NCI-H748 (cell line): ENCODE measurements at regions not wholly inside any gene's neighbourhood (a gene's known extent, or its start where the extent isn't known, plus 50 kb on each side); places are given as distances from the start of the nearest gene placed in this dataset.
"Not testable (repeated sequence)": the region's sequence is repeated elsewhere in the genome, so short reads cannot be mapped to it uniquely, and the experiment has no call there.

Experiments
- DNase-seq: peaks from one replicate; lab custom pipeline; 2025; ENCODE audit not compliant: unreplicated experiment; lab: John Stamatoyannopoulos, UW

DNA sequence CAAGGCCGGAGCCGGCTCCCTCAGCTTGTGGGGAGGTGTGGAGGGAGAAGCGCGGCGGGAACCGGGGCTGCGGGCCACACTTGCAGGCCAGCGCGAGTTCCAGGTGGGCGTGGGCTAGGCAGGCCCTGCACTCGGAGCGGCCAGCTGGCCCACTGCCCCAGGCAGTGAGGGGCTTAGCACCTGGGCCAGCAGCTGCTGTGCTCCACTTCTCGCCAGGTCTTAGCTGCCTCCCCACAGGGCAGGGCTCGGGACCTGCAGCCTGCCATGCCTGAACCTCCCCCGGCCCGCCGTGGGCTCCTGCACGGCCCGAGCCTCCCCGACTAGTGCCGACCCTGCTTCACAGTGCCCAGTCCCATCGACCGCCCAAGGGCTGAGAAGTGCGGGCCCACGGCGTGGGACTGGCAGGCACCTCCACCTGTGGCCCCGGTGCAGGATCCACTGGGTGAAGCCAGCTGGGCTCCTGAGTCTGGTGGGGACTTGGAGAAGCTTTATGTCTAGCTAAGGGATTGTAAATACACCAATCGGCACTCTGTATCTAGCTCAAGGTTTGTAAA is 131.8 kb downstream of the KDR start:
- DNase-seq, result not testable (repeated sequence)

DNA sequence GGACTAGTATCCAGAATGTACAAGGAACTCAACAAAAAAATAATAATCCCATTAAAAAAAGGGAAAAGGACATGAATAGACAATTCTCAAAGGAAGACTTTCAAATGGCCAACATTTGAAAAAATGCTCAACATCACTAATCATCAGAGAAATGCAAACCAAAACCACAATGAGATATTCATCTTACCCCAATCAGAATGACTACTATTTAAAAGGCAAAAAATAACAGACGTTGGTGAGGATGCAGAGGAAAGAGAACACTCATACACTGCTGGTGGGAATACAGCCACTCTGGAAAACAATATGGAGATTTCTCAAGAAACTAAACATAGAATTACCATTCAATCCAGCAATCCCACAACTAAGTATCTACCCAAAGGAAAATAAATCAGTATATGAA is 133.1 kb downstream of the KDR start:
- DNase-seq, result no peak

DNA sequence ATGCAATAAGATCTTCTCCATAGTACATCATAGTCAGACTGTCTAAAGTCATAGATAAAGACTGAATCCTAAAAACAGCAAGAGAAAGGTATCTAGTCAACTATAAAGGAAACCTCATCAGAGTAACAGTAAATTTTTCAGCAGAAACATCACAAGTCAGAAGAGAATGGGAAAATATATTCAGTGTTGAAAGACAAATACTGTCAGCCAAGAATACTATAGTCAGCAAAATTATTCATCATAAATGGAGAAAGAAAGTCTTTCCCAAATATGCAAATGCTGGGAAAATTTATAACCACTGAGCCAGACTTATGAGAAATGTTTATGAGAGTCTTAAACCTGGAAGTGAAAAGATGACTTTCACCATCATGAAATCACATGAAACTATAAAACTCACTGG is 136.7 kb downstream of the KDR start:
- DNase-seq, result no peak

DNA sequence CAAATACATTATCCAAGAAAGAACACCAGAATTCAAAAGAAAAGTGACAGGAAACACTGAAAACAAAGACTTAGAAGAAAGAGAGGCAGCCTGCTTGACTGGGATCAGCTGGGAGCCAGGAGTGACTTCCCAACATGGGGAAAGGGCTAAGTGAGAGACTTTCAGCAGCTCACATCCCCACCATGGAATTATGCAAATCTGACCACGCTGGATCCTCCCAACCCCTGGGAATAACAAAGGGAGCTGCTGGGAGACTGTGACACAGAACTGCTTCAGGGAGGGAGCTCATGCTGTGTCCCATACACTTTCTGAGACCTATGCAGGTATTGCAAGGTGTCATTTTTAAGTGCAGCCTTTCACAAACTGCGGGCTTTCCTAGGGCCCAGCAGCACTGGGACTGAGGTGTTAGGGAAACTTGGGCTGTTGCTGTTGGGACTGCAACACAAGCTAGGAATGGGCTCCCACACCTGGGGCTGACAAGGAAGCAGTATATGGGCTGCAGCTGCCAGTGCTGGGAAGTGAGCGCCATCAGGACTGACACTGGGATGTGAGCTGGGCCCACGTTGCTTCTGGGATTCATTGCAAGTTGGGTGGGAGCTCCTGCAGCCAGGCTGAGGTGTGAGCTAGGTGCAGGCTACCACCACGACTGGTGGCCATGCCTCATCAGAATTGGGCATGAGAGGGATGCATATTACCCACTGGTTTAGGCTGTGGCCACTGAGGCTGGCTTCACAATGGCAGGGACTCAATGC is 139.1 kb downstream of the KDR start:
- DNase-seq, result no peak

DNA sequence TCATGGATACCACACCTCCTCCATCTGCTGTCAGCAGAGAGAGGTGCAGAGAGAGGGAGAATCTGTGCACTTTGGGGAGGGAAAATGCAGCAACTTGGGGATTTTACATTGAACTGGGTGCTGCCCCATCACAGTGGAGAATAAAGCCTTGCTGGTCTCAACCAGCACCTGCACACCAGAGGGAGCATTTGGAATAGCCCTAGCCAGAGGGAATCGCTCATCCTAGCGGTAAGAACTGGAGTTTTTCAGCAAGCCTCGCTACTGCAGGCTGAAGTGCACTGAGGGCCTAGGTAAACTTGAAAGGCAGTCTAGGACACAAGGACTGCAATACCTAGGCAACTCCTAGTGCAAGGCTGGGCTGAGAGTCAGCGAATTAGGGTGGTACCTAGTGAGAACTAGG is 148.7 kb downstream of the KDR start:
- no peak for DNase-seq

DNA sequence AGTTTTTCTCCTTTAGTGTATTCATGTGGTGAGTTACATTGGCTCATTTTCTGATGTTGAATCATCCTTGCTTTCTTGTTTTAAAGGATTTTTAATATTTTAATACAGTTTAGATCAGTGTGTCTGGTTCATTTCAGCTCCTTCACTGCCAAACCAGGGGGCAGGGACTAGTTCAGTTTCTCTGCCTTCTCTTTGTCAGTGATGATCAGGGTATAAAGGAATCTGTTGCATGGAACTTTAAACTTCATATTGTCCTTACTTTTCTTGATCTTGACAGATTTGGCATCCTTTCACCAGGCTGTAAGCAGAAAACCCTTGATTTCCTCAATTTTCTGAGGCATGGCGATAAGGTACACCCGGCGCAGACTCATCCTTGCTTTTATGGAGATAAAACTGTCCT is 149.4 kb downstream of the KDR start:
- no peak for DNase-seq

DNA sequence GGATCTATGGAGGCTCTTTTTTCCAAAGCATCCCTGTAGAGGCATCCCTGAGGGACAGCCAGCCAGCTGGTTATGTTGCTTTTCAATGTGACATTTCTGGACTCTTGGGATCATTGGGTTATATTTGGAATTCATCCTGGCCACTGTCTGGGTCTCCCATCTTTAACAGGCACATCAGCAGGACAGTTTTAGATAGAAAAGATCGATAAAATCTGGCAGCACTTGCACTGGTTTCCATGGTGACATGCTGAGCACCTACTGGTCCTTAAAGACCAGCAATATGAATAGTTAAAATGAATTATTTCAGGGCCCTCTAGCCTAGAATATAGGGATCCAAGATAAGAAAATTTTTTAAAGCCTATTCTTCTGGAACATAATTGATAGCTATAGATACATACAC is 151.6 kb downstream of the KDR start:
- DNase-seq, result no peak

DNA sequence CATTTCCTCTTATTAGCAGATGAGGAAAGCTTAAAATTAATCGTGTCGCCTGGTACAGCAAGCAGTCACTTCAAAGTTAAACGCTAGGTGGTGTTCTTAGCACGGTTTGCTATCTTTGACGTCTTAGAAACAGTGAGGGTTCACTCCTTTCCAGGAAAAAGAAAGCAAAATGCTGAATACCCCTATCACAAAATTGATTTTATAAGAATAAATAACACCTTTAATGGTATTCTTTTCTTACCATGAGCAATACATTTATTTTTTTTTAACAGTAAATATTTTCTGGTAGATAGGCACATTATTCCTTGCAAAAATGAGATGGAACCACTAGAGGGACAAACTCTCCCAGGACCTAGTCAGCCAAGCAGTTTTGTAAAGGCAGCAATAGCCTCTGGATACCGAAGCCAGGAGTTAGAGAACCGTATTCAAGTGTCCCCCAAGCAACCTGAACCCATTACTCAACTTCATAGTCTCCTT is 153.9 kb downstream of the KDR start:
- peak; percentile 56 for DNase-seq

DNA sequence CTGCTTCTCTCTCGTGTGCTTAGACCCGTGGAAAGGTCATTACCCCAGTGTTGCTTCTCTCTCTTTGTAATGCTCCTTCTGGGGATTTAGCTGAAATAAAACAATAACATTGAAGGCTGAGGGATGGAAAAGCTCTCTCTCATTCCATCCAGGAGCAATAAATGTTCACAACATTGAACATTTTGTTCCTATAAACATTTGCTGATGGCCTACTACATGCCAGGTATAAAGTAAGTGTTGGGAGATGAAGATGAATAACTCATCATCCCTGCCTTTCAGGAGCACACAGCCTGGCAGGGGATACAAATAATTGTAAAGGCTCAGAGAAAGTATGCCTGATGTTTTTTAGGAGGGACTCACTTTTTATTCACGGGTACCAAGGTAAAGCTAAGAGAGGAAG is 158.1 kb downstream of the KDR start:
- DNase-seq, result no peak

DNA sequence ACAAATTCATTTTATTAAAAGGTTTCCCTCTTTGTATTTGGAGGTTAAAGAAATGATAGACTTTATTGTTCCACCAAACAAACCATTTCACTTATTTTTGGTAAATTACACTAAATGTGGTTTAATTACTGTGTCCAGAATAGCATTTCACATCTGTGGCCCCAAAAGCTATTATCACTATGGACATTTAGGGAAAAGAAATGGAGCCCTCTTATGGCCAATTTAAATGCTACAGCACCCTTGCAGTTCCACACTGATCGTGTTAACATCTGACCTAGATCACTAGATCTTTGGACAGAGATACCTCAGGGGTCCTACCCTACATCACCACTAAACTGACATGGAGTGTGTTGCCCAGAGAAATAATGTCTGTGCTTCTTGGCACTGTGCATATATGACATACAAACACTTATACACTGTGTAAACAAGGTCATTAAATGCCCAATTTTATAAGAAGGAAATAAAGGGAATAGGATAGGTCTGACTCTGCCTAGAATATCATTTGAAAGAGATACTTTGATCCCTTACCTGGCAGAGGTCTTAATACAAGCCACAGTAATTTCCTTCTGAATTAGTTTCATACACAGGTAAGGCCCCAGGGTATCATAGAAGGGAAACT is 163.9 kb downstream of the KDR start:
- peak; percentile 64 for DNase-seq

DNA sequence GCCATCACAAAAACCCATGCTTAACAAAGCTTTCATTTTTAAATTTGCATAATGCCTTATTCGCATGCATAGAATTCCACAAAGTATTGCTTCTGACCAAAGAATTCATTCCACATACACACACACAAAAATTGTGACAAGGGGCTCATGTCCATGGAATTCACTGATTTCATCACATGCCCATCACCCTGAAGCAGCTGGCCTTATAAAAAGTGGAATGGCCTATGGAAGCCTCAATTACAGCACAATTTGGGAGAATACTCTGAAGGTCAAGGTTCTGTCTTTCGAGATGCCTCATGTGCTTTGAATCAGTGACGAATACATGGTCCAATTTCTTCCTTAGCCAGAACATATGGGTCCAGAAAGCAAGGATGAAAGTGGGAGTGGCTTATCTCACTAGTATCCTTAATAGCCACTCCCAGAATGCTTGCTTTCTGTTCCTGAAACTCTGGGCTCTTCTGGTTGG is 165.7 kb downstream of the KDR start:
- no peak for DNase-seq

DNA sequence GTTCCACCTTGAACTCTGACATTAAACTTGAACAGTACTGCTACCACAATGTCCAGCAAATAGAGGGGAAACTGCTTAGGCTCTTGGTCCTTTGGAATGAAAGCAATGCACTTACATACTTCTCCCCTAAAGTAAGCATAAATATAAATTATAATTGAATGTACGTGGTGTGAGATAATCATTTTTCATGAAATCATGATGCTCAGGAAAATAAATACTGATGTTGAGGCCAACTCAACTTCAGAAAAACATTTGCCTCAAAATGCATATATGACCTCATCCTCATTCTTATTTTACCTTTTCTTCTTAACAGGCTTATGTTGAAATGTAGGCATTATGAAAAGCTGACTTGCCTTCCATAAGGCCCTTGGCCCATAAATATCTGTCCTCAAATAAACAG is 166.3 kb downstream of the KDR start:
- DNase-seq, result no peak

DNA sequence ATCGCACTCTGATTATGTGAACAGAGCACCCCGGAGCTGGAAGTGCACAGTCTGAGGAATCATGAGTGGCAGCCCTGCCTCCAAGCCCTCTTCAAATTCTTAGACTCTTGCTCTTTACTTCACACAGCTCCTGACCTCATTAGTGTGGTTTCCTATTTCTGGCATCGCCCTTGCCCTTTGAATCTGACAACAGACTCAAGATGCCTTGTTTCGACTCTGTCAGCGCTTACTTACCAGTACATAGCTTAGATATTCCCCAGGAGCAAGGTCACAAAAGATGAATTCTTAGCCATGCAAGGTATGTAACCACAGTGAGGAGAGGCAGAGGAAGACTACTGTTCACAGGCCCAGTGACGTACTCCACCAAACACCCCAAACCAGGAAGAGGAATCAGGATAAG is 167.2 kb downstream of the KDR start:
- DNase-seq, result no peak

DNA sequence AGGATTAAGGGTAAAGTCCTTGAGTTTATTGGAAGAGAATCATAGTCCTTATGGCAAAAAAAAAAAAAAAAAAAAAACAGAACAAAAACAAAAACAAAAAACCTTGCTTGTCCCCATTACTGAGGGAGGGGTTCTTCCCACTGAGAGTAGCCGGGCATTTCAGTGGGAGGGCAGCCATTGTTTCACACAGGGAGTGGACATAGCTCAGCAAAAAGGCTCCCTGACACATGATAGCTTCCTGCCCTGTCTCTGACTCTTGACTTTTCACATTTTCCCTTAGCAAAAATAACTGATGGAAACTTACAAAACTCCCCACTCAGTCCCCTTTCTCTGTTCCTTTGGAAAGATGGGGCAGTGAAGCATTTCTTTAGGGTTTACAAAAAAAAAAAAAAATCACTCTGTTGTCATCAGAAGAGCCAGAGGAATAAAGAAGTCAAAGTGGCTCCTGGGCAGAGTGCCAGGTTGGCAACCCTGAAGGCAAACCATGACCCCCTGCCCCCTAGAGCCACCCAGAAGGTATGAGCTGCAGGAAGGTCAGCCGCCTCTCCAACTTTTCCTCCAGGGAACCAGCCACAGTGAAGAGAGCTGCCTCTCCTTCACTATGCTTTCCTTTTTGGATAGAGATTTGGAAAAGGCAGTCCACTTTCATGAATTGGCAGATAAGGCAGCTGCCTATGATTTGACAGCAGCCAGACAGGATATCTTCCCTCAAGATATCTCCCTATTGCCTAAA is 170.6 kb downstream of the KDR start:
- DNase-seq, result peak; percentile 48

DNA sequence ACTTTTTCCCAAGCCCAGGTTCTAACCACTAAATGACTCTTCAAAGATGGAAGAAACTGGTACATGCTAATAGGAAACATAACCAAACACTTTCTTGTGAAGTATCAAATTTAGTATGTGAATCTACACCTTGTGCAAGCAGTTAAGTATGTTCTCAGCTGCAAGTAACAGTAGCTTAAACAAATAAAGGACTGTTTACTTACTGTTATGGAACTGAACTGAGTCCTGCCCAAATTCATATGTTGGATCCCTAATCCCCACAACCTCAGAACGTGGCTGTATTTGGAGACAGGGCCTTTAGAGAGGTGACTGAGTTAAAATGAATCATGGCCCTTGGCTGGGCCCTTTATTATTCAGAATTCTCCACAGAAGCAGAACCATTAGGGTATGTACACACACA is 178.7 kb downstream of the KDR start:
- peak; percentile 58 for DNase-seq

DNA sequence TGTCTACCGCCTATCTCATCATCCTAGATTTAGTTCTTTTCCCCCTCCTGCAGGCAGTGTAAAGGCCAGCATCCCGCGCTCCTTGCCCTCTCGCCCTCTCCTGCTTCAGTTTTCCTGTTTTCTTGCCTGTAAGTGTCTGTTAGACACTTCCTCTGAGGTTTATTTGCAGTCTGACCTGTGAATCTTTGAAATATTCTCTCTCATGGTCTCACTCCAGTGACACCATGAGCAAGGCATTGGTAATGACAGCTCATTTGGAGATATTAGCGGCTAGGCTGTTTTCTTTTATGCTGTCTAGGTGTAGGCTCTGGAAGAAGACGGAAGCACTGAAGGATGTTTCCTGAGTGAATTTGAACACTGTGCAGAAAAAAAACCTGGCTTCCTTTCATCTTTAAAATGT is 179.6 kb downstream of the KDR start:
- DNase-seq, result peak; percentile 10

DNA sequence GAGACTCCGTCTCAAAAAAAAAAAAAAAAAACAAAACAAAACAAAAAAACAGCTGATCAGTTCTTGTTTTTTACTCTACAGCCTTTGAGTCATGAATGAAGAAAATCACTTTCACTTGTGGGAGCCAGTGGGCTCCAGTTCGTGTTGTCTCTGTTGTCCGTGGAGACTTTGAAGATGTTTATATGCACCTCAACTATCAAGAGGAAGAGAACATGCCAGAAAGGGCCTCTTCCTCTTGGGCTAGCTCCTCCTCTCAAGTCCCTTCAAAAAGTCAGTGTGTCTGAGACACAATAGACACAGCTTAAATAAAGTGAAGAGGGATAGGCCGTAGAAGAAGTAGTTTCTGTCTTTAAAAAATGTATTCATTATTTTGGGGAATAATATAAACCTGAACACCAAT is 182.7 kb downstream of the KDR start:
- DNase-seq, result peak; percentile 6

DNA sequence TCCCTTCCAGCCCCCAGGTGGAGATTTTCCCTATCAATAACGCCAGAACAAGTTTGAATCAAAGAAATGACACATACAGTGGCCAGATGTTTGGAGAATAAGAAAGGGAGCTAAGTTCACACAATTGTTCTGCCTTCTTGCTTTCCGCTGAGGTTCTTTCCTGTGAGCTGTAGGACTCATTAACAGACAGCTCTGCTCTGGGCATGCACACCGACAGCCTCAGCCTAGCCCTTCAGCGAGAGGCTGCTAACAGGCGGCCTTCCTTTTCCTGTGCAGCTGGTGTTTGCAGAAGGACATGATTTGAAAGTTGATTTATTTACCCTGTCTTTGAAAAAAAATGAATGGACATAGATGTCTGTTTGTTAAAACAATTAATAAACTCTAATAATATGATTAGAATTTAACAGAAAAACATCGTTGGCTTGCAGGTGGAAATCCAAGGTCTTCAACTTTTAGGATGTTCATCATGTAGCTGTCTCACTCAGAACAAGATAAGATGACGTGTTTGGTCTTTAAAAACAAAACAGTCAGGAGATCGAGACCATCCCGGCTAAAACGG is 183.3 kb downstream of the KDR start:
- peak; percentile 65 for DNase-seq

DNA sequence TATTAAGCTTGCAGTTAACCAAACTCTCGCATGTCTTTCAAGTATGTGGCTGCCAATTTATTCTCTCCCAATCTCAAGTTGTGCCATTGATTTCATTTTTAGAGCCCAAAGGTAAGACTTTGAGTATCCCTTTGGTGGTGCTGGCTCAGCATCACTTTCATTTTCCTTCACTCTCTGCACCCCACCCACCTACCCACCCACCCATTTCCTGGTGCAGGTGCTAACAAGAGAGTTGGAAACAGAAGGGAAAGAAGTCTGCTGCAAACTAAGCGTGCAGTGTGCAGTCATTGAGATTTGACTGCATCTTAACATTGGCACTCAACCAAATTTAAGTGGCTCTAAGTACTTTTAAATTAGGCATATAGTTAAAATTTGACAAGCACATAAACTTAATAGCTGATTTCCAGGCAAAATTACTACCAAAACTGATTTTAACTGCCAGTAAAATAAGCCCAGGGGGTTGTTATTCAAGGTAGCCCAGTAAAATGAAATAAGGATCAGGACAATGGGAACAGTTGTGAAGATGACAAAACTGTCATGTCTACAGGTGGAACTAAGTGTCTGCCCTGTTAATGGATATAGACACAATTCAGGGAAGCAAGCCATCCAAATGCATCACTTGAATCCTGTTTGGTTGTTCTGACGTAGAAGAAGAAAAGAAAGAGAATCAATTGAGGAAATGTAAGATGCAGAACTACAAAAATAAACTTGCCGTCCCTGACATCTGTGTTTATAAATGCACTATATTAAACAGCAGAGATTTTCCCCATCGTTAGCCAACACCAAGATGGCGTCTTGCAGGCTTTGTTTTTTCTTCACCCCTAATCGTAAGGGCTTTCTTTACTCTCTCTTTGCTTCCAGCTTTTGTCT is 184.2 kb downstream of the KDR start:
- peak; percentile 87 for DNase-seq

DNA sequence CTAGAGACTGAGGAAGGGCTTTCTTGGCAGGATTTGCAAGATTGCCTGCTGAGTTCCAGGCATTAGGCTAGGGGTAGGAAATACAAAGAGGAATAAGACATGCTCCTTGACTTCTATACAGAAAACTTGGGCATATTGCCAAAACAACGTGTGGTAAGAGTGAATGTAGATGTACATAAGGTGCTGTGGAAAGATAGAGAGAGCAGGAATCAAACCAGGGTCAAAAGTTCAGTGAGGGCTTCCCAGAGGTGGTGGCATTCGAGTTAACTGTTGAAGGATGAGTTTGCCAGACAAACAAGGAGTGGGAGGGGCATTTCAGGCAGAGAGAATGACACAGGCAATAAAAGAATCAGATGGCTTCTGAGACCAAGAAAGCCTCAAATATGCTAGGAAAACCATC is 187.9 kb downstream of the KDR start:
- no peak for DNase-seq
